ENCODE measurements at regions not wholly inside any gene's neighbourhood (a gene's known extent, or its start where the extent isn't known, plus 50 kb on each side); places are given as distances from the start of the nearest gene placed in this dataset.

- no peak for TF ChIP-seq CTCF (IDR thresholded peaks at IDR 0.05)
- TF ChIP-seq POLR2A (IDR thresholded peaks at IDR 0.05) = no peak
- no peak for TF ChIP-seq POLR2AphosphoS5 (IDR thresholded peaks at IDR 0.05)
Observed at GRCh38 chr20:43800186-43800585, 73.4 kb upstream of the GTSF1L start.

Data from prostate gland (tissue), 2 donors.